ENCODE measurements at regions not wholly inside any gene's neighbourhood (a gene's known extent, or its start where the extent isn't known, plus 50 kb on each side); places are given as distances from the start of the nearest gene placed in this dataset.

DNA sequence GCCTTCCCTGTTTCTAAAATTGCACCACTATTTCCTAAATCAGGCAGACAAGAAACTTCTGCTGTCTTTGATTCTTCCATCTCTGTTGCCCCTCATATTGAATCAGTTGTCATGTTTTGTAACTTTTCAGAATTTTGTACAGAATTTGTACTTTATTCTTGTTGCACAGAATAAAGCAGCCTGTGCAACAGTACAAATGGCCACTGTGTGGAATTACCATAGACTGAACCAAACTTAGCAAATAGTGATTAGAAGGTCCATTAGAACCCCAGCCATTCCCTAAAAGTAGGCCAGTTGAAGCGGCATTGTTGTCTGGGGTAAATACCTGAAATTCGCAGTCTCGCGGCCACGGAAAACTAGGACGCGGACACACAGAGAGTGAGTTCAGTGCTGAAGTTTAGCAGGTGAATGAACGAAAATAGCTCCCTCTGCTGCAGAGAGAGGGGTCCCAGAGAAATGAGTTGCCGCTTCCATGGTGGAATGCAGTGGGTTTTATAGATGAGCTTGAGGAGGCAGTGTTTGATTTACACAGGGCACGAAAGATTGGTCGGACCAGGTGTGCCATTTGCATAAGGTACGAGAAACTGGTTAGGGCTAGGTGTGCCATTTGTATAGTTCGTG is 71.8 kb downstream of the C4orf33 start:
- no peak for ATAC-seq

DNA sequence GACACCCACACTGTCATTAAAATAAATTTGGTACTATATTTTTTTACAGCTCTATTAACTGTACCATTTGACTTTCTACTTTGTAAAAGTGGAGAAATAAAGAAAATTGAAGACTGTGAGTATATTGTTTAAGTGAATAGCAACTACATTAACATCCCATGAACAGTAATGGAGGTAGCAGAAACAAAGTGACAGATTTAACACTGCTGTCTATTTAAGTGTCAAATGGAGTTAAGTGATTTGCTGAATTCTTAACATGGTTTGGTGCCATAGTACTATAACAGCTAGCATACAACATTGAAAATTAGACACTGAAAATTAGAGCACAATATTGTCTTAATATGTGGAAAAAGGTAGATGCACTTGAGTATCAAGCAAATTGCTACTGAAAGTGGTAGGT is 76.2 kb downstream of the C4orf33 start:
- ATAC-seq: no peak

GRCh38 chr4:129176864-129177263 is 80.9 kb downstream of the C4orf33 start:
- no peak for ATAC-seq

- ATAC-seq: no peak
Measured at GRCh38 chr4:129179276-129179675, 83.3 kb downstream of the C4orf33 start.

GRCh38 chr4:129189630-129190029 is 93.7 kb downstream of the C4orf33 start:
- ATAC-seq: no peak

DNA sequence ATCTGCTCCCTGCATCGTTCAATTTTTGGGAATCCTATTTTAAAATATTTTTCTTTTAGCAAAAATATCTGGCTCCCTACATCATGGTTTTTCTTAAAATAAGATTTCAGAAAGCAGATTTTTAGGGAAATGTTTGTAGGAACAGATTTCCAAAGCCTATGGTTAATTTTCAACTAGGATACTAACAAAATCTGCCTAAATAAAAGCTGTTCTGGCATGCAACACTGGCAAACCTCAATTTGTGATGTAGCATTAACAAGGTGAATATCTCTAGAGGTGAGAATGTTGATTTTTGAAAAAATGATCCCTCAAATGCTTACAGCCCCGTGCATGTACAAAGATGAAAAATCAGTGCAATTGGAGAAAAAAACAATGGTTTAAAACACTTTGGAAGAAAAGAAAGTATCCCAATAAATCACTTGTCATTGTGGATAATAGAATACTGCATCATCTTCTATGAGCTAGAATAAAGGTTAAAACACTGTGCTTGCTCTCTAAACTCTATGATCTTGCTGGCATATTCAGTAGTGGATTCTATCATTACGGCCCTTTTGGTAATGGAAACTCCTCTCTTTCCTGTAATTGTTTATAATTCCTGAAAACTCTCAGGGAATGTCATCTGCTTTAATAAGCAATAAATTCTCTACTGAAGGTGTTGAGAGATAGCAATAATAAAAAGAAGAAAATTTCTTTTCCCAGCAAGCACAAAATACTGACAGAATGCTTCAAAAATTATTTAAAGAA is 97.6 kb downstream of the C4orf33 start:
- ATAC-seq: no peak

- no peak for ATAC-seq
Measured at GRCh38 chr4:129208481-129208880, 112.5 kb downstream of the C4orf33 start.

DNA sequence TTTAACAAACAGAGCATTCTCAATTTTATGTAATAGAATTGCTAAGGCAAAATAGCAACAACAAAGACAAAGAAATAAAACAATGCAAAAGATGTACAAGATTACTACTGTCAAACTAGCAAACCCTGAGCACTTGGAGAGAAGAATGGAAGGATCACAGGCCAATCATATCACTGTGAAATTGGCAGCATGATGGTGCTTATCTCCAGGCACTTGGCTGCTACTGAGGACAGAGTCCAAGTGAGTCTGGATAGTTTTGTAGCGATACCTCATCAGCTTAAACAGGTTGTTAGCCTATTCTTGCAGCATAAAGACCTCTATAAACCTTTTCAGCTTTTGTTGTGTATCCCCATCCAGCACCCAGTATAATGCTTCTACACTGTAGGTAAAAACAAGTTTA is 117.7 kb downstream of the C4orf33 start:
- no peak for ATAC-seq

GRCh38 chr4:129218360-129218759 is 122.4 kb downstream of the C4orf33 start:
- ATAC-seq: no peak

- no peak for ATAC-seq
Measured at GRCh38 chr4:129218897-129219296, 122.9 kb downstream of the C4orf33 start.

DNA sequence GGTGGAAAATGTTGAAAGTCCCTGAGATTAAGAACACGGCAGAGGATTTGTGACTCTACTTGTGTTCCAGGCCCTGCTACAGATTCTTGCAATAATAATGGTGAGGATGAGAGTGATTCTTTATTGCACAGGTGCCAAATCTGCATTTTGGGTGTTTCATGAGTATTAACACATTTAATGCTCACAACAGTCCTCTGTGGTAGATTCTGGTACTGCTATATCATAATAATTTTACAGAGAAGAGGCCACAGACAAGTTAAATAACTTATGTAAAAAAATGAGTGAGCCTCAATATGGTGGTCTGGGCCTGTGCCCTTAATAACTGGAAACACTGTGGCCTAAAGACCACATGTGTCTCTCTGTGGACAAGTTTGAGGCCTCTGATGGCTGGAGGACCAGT is 124.3 kb downstream of the C4orf33 start:
- ATAC-seq: no peak

GRCh38 chr4:129223945-129224344 is 128.0 kb downstream of the C4orf33 start:
- ATAC-seq: no peak

DNA sequence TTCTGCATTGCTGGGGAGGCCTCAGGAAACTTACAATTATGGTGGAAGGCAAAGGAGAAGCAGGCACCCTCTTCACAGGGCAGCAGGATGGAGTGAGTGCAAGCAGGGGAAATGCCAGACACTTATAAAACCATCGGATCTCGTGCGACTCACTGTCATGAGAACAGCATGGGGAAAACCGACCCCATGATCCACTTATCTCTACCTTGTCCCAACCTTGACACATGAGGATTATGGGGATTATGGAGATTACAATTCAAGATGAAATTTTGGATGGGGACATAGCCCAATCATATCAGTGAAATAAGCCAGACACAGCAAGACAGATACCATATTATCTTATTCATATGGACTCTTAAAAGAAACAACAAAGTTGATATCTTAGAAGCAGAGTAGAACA is 134.9 kb downstream of the C4orf33 start:
- no peak for ATAC-seq

DNA sequence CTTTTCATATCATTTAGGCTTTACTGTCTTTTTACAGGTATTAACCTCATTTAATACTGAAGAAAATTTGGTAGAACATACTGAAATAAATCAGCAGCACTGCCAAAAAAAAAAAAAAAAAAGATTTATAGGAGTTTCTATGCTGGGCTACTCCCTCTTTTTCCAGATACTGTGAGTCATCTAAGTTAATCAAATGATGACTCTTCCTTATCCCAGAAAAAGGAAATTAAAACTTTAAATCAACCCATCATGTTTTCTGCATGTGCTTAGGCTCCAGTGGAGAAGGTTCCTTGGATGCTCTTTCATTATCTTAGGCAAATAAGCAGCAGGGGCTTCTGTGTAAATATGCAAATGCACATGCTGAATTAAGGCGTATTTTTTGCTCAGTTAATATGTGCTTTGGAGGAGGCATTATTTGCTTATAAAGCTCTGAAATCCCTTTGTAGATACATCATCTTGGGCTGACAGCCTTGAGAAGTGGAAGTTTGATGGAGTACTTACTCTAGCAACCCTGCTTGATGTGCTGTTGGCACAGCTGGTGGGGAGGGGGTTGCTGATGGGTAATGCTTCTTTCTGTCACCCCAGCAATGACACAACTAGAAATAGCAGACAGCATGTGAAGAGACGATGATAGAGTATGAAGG is 136.1 kb downstream of the C4orf33 start:
- no peak for ATAC-seq

- no peak for ATAC-seq
Measured at GRCh38 chr4:129232589-129233337, 136.8 kb downstream of the C4orf33 start.

- no peak for ATAC-seq
Measured at GRCh38 chr4:129233691-129234090, 137.7 kb downstream of the C4orf33 start.

DNA sequence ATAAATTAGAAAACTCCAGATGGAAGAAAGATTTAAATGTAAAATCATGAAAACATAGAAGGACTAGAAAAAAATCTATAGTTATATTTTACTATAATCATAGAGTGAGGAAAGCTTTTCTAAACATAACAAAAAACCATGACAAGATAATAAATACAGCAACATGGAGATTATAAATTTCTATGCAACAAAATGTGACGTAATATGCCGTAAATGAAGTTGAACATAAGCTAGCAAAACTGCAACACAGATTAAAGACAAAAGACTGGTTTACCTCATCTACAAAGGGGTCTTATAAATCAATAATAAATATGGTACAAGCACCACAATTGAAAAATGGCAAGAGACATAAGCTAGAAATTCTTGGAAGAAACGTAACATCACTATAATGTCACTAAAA is 140.4 kb downstream of the C4orf33 start:
- ATAC-seq: no peak

- no peak for ATAC-seq
Measured at GRCh38 chr4:129239088-129239487, 143.1 kb downstream of the C4orf33 start.

GRCh38 chr4:129240816-129241215 is 144.9 kb downstream of the C4orf33 start:
- ATAC-seq: no peak

DNA sequence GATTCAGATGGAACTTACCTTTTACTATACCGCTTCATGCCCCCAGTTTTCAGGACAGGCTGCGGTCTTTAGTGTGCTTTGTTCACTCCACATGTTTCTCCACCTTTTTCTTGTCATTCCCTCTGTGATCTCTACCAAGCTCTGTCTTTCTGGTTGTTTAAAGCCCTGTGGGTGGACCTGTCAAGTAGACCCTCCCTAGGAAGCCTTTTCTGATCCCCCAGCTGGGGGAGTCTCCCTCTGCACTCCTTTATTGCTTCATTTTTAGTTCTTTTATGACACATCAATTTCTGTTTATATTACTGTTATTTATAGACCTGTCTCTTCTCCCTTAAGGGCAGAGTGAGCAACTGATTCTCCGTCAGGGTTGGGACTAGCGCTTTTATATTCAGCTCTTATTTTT is 150.2 kb downstream of the C4orf33 start:
- ATAC-seq: no peak

GRCh38 chr4:129246910-129247461 is 151.0 kb downstream of the C4orf33 start:
- ATAC-seq: no peak

DNA sequence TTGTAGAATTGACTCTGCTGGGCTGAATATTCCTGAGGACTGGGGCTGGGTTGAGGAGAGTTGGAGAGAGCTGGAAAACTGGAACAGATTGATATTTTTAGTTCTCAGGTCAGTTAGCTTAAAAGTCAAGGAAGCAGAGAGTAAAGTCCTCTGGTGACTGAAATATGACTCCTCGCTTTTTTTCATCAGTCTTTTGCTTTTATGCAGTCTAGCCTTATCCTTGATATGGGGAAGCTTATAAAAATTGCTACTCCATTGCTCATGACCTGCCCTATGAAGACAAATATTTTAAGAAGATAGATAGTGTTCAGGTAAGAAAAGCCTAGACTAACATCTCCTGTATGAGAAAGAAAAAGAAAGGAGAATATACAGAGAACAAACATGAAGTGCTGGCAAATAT is 152.7 kb downstream of the C4orf33 start:
- ATAC-seq: no peak

GRCh38 chr4:129254126-129254525 is 158.2 kb downstream of the C4orf33 start:
- ATAC-seq: no peak
